Cardiac fibroblast (primary cell): ENCODE measurements at regions not wholly inside any gene's neighbourhood (a gene's known extent, or its start where the extent isn't known, plus 50 kb on each side); places are given as distances from the start of the nearest gene placed in this dataset.

ENCODE experiments used
- DNase-seq, 2 donors: peaks; one replicate each; pipeline versions ENCODE4 v3.0.0 to v3.0.0-alpha.2; 2010; ENCODE audit warnings: low read depth in 2 of 2
- H3K4me3 ChIP-seq, 2 donors: replicated peaks in 1 of 2; 1 replicate in 1 of 2; 2 replicates in 1 of 2; pipeline ENCODE4 v1.5.1; 2011; ENCODE audit warnings: low read depth in 2 of 2, low read length in 2 of 2, mild to moderate bottlenecking in 2 of 2, moderate library complexity in 1 of 2
- TF ChIP-seq, protein P1 (sequence below): IDR thresholded peaks from one replicate; pipeline ENCODE4 v1.5.1; 2011; ENCODE audit warnings: low read depth, mild to moderate bottlenecking, low read length, inconsistent platforms

DNA sequence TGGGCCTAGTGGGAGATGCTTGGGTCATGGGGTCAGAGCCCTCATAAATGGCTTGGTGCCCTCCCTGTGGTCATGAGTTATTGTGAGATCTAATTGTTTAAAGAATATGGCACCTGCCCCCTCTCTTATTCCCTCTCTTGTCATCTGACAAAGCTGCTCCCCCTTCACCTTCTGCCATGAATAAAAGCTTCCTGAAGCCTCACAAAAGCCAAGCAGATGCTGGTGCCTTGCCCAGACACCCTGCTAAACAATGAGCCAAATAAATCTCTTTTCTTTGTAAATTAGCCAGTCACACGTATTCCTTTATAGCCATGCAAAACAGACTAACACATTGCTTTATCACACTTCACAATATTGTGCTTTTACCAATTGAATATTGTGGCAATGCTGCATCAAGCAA is 82.8 kb upstream of the PDE4D start:
- no peak for DNase-seq
- H3K4me3 ChIP-seq, result no peak overlapping the region
- TF ChIP-seq, protein P1, sequence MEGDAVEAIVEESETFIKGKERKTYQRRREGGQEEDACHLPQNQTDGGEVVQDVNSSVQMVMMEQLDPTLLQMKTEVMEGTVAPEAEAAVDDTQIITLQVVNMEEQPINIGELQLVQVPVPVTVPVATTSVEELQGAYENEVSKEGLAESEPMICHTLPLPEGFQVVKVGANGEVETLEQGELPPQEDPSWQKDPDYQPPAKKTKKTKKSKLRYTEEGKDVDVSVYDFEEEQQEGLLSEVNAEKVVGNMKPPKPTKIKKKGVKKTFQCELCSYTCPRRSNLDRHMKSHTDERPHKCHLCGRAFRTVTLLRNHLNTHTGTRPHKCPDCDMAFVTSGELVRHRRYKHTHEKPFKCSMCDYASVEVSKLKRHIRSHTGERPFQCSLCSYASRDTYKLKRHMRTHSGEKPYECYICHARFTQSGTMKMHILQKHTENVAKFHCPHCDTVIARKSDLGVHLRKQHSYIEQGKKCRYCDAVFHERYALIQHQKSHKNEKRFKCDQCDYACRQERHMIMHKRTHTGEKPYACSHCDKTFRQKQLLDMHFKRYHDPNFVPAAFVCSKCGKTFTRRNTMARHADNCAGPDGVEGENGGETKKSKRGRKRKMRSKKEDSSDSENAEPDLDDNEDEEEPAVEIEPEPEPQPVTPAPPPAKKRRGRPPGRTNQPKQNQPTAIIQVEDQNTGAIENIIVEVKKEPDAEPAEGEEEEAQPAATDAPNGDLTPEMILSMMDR, result no peak

DNA sequence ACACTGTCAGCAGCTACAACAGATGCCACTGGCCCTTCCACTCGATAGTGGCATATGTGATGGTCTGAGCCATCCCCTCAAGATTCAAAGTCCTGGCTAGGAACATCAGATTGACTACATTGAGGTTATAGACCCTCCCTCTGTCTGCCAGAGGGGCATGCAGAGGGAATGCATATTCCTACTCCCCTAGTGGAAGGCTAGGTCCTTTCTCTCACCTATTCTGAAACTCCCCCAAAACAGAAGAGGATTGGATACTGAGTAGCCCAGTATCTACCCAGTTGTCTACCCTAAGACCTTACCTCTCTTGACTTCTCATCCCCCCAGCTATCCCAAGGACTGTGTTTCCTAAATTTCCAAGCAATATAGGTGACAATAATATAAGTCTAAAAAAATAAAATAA is 78.5 kb upstream of the PDE4D start:
- TF ChIP-seq, protein P1, result no peak
- no peak overlapping the region for H3K4me3 ChIP-seq
- DNase-seq, result no peak

- no peak overlapping the region for H3K4me3 ChIP-seq
- DNase-seq, result no peak
- TF ChIP-seq, protein P1, result no peak
Observed at GRCh38 chr5:59959330-59959729, 65.8 kb upstream of the PDE4D start.

DNA sequence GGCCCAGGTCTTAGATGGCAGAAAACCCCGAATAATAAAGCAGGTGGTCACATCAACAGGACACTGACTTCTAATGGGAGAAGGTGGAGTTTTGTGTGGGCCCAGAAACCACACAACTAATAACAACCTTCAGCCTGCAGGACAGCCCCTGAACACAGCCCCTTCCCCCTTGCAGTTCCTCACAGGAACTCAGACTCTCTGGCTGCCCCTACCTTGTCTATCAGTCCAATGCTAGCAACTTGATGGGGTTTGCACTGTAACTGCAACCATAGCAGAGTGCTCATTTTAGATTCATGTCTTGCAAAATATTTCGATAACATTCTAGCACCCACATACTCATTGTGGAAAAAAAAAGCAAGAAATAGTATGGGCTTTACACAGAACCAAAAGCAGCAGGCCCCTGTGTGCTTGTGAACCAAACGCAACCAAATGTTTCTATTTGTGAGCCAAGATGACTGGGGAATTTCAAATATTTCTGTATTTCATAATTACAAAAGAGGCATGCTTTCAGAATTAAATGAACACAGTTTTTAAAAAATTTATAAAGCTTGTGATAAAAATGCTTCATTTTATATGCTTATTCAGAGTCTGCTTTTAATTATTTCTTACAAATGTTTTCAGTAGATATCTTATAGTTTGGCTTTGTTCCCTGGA is 62.7 kb upstream of the PDE4D start:
- no peak overlapping the region for H3K4me3 ChIP-seq
- no peak for DNase-seq
- TF ChIP-seq, protein P1, result no peak

DNA sequence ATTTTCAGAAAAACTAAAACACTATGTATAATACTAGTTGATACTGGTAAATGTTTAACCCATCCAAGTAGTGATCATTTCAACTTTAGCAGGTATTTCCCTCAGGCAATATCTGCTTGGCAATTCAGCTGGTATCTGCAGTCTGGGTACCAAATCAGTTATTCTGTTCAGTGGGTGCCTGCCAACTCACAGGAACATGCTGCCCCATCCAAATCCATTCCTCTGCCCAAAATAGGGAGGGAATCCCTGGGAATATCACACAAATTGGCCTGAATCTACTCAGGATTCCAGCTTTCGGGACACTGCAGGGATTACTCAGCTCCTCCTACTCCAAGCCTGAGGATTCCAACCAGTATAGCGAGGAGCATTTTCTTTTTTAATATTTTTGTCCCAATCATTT is 61.7 kb upstream of the PDE4D start:
- no peak for DNase-seq
- H3K4me3 ChIP-seq, result no peak overlapping the region
- TF ChIP-seq, protein P1, result no peak

GRCh38 chr5:59943452-59944113 is 50.1 kb upstream of the PDE4D start:
- DNase-seq, result no peak
- TF ChIP-seq, protein P1, result no peak

More at GRCh38 chr5:59943452-59944113, 50.1 kb upstream of the PDE4D start:
- H3K4me3 ChIP-seq, result no peak overlapping the region
